OCI-LY1 (cell line): ENCODE measurements at regions not wholly inside any gene's neighbourhood (a gene's known extent, or its start where the extent isn't known, plus 50 kb on each side); places are given as distances from the start of the nearest gene placed in this dataset.

Experiments used
- H2AFZ ChIP-seq: fragments of 200-600 bp; sonication (generic), shearing (Covaris generic); 2 replicates; pipeline ENCODE4 v1.6.0; 2014; ENCODE audit warnings: antibody characterized with exemption, mild to moderate bottlenecking, low read length
- H3F3A ChIP-seq: fragments of 200-600 bp; sonication (generic), shearing (Covaris generic); 2 replicates; pipeline ENCODE4 v1.6.0; 2014; ENCODE audit warnings: mild to moderate bottlenecking, antibody characterized with exemption, low read length, moderate library complexity; ENCODE audit not compliant: insufficient read depth
- H3K27ac ChIP-seq: fragments of 200-600 bp; sonication (generic); 2 replicates; pipeline ENCODE4 v1.5.1; 2014; ENCODE audit warnings: low read length, mixed run types, mild to moderate bottlenecking, low read depth; ENCODE audit not compliant: poor library complexity, severe bottlenecking
- H3K27me3 ChIP-seq: fragments of 200-600 bp; sonication (generic); 2 replicates; pipeline ENCODE4 v1.6.0; 2014; ENCODE audit warnings: antibody characterized with exemption, mild to moderate bottlenecking, low read length, moderate library complexity; ENCODE audit not compliant: insufficient read depth
- H3K36me3 ChIP-seq: fragments of 200-600 bp; sonication (generic); 2 replicates; pipeline ENCODE4 v1.6.1; 2014; ENCODE audit warnings: mild to moderate bottlenecking, antibody characterized with exemption, low read length, moderate library complexity, mixed read lengths; ENCODE audit not compliant: insufficient read depth
- H3K4me1 ChIP-seq: fragments of 200-600 bp; sonication (generic); 2 replicates; pipeline ENCODE4 v1.5.1; 2014; ENCODE audit warnings: mild to moderate bottlenecking, low read length, moderate library complexity; ENCODE audit not compliant: insufficient read depth, severe bottlenecking
- H3K4me2 ChIP-seq: fragments of 200-600 bp; sonication (generic), shearing (Covaris generic); 2 replicates; pipeline ENCODE4 v1.6.1; 2014; ENCODE audit warnings: low read length
- H3K4me3 ChIP-seq: fragments of 200-600 bp; sonication (generic); 2 replicates; pipeline ENCODE4 v1.5.1; 2014; ENCODE audit warnings: low read length, low read depth, mild to moderate bottlenecking, mixed read lengths; ENCODE audit not compliant: poor library complexity, severe bottlenecking
- H3K79me2 ChIP-seq: fragments of 200-600 bp; shearing (Covaris generic); 2 replicates; pipeline ENCODE4 v1.6.1; 2016; ENCODE audit warnings: mixed run types, low read length, mixed read lengths; ENCODE audit not compliant: insufficient read depth
- H3K9ac ChIP-seq: fragments of 200-600 bp; sonication (generic), shearing (Covaris generic); 2 replicates; pipeline ENCODE4 v1.6.1; 2014; ENCODE audit warnings: mild to moderate bottlenecking, low read length, mixed read lengths
- H3K9me2 ChIP-seq: fragments of 200-600 bp; sonication (generic), shearing (Covaris generic); 2 replicates; pipeline ENCODE4 v1.6.1; 2014; ENCODE audit warnings: low read depth, mild to moderate bottlenecking, low read length, mixed read lengths
- H3K9me3 ChIP-seq: fragments of 200-600 bp; shearing (Covaris generic); 2 replicates; pipeline ENCODE4 v1.6.1; 2014; ENCODE audit warnings: low read length, mixed read lengths
- H4K20me1 ChIP-seq: fragments of 200-600 bp; sonication (generic), shearing (Covaris generic); 2 replicates; pipeline ENCODE4 v1.6.0; 2016; ENCODE audit warnings: mild to moderate bottlenecking, low read length; ENCODE audit not compliant: insufficient read depth
- CTCF ChIP-seq: fragments of 200-600 bp; sonication (generic), shearing (Covaris generic); IDR thresholded peaks from 2 replicates; pipeline ENCODE4 v1.5.1; 2017; ENCODE audit warnings: mild to moderate bottlenecking, antibody characterized with exemption, low read length, moderate library complexity, mixed read lengths
- EZH2 ChIP-seq: fragments of 200-600 bp; sonication (generic), shearing (Covaris generic); IDR thresholded peaks from 2 replicates; pipeline ENCODE4 v1.8.0; 2017; ENCODE audit warnings: borderline replicate concordance, mixed run types, mild to moderate bottlenecking, antibody characterized with exemption, low read length, moderate library complexity, mixed read lengths

DNA sequence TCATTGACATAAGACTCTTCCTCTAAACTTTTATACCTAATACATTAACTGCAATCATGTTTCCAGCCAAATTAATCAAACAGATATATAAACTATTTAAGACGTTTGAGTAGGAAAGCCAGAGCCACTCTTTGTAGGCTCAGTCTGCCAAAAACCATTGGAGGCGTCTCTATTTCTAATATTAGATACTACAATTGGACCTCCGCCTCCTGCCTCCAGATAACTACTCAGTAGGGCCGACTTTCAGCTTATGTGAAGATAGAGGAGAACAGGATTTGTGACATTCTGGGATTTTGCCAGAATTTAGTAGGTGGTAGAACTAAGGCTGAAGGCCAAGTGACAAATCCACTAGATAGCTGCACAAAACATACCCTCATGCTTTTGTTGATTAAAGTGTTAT is 463.0 kb downstream of the CETN3 start:
- Histone ChIP-seq H3K36me3 (no peaks in the 10 kb centered on the region), H3K4me1 (no peaks in the 10 kb centered on the region), H3K27ac (no peak overlapping the region), H3K9ac (no peak overlapping the region), H3K9me3 (no peaks in the 10 kb centered on the region), H3K4me2 (no peak overlapping the region), H3K9me2 (no peaks in the 10 kb centered on the region), H3K79me2 (no peaks in the 10 kb centered on the region), H4K20me1 (no peaks in the 10 kb centered on the region), H2AFZ (no peak overlapping the region), H3K4me3 (no peak overlapping the region), H3F3A (no peaks in the 10 kb centered on the region), H3K27me3 (no peaks in the 10 kb centered on the region)
- TF ChIP-seq CTCF (no peak), EZH2 (no peak)

DNA sequence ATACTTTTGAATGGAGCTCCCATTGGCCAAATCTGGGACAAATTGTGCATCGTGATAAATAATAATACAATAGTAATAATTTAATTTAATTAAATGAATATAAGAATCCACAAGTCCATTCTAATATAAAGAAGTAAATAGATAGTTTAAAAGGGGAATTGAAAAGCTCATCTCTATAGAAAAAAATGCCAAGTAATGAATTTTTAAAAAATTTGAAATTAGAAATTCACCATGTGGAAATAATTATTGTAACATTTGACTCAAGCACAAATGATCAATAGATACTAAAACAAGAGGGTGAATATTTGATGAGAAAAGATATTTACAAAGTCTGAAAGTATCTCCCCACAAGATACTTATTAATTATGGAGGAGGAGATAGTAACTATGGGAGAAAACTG is 467.4 kb downstream of the CETN3 start:
- Histone ChIP-seq H2AFZ (no peak overlapping the region), H3F3A (no peaks in the 10 kb centered on the region), H3K4me2 (no peak overlapping the region), H3K4me3 (no peak overlapping the region), H3K9me3 (no peaks in the 10 kb centered on the region), H3K9ac (no peak overlapping the region), H3K27me3 (no peaks in the 10 kb centered on the region), H3K9me2 (no peaks in the 10 kb centered on the region), H3K27ac (no peak overlapping the region), H4K20me1 (no peaks in the 10 kb centered on the region), H3K4me1 (no peaks in the 10 kb centered on the region), H3K36me3 (no peaks in the 10 kb centered on the region), H3K79me2 (no peaks in the 10 kb centered on the region)
- no peak for TF ChIP-seq CTCF
- TF ChIP-seq EZH2, result no peak

GRCh38 chr5:89936576-89936975 is 473.0 kb downstream of the CETN3 start:
- H3K27ac ChIP-seq, result no peak overlapping the region
- H3K4me3 ChIP-seq, result no peak overlapping the region

More at GRCh38 chr5:89936576-89936975, 473.0 kb downstream of the CETN3 start:
- Histone ChIP-seq H2AFZ (no peak overlapping the region), H3K9me2 (no peaks in the 10 kb centered on the region), H3F3A (no peaks in the 10 kb centered on the region), H3K36me3 (no peaks in the 10 kb centered on the region), H3K79me2 (no peaks in the 10 kb centered on the region), H3K9ac (no peak overlapping the region), H3K4me1 (no peaks in the 10 kb centered on the region), H3K27me3 (no peaks in the 10 kb centered on the region), H3K9me3 (no peaks in the 10 kb centered on the region), H3K4me2 (no peak overlapping the region), H4K20me1 (no peaks in the 10 kb centered on the region)
- no peak for TF ChIP-seq CTCF
- TF ChIP-seq EZH2, result no peak
